HG03039 (cell line): ENCODE measurements at regions not wholly inside any gene's neighbourhood (a gene's known extent, or its start where the extent isn't known, plus 50 kb on each side); places are given as distances from the start of the nearest gene placed in this dataset.
"Not testable (repeated sequence)": the region's sequence is repeated elsewhere in the genome, so short reads cannot be mapped to it uniquely, and the experiment has no call there.

Experiments
- ATAC-seq: cut with Tn5 transposase; IDR thresholded peaks from one replicate; pipeline ENCODE4 v1.9.1; 2021; ENCODE audit warnings: mild to moderate bottlenecking, moderate library complexity; ENCODE audit not compliant: unreplicated experiment

GRCh38 chr13:111658145-111659100 lies 338.0 kb downstream of the TEX29 start:
- no peak for ATAC-seq

GRCh38 chr13:111659219-111659775 lies 338.9 kb downstream of the TEX29 start:
- ATAC-seq, result no peak

GRCh38 chr13:111659842-111660241 lies 339.4 kb downstream of the TEX29 start:
- no peak for ATAC-seq

DNA sequence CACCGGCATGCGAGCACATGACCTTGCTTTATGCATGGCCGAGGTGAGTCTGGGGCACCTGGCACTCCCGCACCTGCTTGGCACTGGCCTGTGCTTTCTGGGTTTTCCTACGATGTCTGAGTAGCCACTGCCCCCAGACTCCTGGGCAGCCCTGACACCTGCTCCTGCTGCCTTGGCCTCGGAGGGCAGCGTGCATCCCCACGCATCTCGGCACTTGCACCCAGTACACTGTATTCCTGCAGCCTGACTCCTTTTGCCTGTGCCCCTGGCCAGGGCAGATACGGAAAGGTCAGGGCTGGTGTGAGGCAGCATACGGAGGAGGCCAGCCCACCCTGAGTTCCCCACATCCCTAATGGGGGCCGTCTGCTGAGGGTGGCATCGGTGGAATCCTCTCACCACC lies 340.6 kb downstream of the TEX29 start:
- ATAC-seq, result no peak

- ATAC-seq, result no peak
Observed at GRCh38 chr13:111661776-111662175, 341.3 kb downstream of the TEX29 start.

DNA sequence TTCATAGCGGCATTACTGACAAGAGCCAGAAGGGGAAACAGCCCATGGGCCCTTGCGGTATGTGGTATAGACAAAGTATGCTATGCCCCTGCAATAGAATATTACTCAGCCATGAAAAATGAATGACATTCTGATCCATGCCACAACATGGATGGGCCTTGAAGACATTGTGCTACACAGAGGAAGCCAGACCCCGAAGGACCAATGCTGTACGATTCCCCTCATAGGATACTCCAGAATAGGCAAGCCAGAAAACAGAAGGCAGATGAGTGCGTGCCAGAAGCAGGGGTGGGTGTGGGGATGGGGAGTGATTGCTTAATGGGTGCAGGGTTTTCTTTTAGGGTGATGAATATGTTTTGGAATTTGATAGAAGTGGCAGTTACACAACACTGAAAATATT lies 342.0 kb downstream of the TEX29 start:
- no peak for ATAC-seq

GRCh38 chr13:111662895-111663294 lies 342.5 kb downstream of the TEX29 start:
- ATAC-seq, result no peak

DNA sequence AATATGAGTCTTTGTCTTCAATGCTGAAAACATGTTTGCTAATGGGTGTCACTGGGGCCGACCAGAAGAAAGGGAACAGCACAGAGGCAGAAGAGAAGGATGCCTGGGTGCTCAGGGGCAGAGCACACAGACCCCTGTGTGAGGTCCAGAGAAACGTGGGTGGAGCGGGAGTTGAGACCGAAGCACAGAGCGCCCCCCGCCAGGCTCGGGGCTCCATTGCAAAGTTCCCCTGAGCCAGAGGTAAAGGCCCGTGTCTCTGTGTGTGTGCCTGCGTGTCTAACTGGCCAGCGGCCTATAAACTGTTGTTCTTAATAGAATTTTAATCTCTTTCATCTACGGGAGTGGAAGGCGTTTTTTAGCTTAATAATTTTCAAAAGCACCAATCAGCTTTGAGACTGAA lies 343.1 kb downstream of the TEX29 start:
- no peak for ATAC-seq

GRCh38 chr13:111663953-111664421 lies 343.5 kb downstream of the TEX29 start:
- no peak for ATAC-seq

GRCh38 chr13:111664696-111665095 lies 344.3 kb downstream of the TEX29 start:
- no peak for ATAC-seq

GRCh38 chr13:111665691-111666095 lies 345.3 kb downstream of the TEX29 start:
- no peak for ATAC-seq

- no peak for ATAC-seq
Observed at GRCh38 chr13:111666164-111666776, 345.8 kb downstream of the TEX29 start.

DNA sequence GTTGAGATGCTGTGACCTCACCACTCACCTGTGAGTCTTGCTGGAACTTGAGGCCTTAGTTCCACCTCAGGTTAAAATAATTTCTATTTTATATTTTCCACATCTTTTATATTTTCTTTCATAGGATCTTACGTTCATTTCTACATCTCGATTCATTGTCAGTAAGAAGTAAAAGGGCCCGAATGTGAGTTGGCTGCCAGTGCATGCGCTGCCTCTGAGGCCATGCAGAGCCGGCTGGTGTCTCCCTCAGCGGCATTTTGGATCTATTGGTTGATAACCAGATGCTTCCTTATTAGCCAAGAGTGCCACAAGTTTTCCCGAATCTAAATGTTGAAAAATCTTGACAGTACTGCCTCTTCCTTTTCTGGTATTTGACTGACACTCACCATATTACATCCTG lies 347.3 kb downstream of the TEX29 start:
- ATAC-seq, result no peak

DNA sequence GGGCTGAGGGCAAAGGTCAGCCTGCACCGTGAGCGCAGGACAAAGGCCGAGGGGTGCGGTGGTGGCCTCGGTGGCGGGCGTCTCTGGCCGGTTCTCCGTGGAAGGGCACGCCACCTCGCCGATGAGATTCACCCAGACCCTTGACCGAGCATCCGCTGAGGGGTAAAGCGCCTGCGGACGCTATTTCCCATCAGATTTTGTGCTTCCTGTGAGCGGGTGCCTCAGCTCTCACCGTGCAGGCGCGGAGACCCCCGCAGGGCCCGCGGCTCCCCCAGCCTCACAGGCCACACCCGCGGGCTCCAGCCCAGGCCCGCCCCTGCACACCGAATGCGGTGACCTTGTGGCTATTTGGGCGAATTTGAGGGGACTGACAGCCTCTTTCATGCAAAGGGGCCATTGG lies 348.0 kb downstream of the TEX29 start:
- no peak for ATAC-seq

DNA sequence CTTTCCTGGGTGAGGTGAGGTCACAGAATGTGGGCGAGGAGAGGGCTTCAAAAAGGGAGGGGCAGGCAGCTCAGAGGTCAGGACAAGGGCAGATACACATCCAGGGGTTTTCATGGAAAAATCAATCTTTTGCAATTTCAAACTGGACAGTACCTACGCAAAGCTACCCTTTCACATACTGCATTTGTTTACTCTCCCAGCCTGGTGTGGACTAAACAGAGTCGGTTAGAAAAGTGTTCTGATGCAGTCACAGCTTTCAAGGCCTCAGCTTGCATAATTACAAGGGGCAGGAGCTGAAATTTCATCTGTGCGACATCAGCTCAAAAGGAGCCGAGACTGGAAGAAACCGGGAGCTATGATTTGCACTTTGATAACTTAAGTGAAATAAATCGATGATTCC lies 351.8 kb downstream of the TEX29 start:
- not testable (repeated sequence) for ATAC-seq

DNA sequence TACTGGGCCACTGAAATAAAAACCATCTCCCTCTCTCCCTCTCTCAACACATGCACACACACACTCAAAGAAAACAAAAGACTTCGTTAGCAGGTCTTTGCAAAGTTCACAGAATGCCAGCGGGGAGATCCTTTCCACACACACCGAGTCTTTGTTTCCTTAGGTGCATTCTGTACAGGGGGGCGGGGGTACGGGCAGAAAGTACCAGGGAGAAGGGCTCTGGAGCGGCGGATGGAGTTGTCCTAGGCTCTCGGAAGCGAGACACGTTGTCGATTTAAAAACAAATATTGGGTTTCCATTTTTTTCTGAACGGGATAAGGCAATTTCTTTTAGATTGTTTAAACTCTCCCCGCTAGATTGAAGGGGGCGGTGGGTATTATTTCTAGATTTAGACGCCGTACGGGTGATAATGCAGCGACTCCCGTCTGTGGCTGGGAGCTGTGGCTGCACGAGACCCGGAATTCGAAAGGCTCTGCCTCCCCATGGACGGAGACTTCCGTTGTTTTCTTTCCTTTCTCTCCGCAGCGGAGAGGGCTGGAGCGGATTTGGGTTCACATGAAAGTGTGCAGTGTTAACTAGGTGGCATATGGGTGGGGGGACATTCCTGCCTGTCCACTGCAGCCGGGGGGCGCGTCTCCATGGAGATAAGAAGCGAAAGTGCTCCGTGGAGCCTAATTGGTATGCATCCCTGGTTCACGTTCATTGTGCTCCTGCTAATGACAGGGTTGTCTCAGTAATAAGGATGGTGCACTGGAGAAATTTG lies 357.9 kb downstream of the TEX29 start:
- ATAC-seq, result not testable (repeated sequence)

DNA sequence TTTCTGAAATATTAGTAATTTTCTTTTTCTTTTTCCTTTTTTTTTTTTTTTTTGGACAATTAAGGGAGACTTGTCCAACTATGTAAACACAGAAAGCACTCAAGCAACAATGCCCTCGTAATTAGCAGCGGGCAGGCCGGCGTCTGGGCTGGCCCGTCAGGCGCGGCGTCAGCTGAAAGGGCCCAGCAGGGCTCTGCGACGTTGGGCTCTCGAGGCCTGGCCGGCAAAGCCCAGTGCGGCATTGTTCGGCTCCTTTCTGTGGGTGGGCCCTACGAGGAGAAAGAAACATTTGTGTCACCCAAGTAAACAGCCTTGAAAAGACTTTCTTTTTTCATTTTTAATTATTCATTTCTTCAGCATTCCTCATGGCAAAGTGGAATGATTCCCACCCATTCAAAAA lies 359.2 kb downstream of the TEX29 start:
- not testable (repeated sequence) for ATAC-seq

GRCh38 chr13:111680100-111680499 lies 359.7 kb downstream of the TEX29 start:
- ATAC-seq, result not testable (repeated sequence)

DNA sequence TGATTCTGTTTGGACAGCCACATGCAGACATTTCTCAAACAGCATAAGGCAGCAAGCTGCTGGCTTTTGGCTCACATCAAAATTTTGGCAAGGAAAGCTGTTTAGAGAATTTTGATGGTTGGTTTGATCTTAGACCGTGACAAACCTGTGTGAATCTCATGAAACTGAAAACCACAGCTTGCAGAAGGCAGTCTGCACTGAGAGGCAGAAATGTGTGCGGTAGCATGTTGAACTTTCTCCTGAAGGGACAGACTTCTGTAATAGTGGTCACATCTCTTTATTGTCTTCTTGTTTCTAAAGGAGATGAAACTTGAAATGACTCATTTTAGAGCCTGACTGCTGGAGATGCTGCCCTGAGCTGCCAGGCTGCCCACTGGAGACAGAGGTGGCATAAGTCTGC lies 371.6 kb downstream of the TEX29 start:
- not testable (repeated sequence) for ATAC-seq

GRCh38 chr13:111696121-111696520 lies 370.8 kb upstream of the SOX1 start:
- not testable (repeated sequence) for ATAC-seq

DNA sequence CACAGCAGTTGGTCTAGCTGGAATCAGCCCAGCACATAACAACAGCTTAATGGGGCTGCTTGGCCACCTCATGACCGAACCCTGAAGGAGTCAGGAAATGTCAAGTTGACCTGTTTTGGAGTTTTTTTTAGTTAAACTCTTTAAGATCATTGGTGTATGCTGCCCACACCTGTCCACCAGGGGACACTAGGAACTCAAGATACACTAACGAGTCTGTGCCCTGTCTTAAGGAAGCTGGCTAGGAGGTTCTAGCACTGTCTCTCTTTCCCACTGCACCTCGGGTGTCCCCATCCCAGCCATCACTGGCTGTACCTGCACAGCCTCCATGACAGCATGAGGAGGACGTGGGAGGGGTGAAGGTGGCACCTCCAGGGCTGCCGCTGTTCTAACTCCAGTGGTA lies 364.9 kb upstream of the SOX1 start:
- not testable (repeated sequence) for ATAC-seq
